CD4-positive, alpha-beta T cell treated with Interleukin-15 for 1 hour (primary cell): ENCODE measurements at regions not wholly inside any gene's neighbourhood (a gene's known extent, or its start where the extent isn't known, plus 50 kb on each side); places are given as distances from the start of the nearest gene placed in this dataset.

Experiments
- DNase-seq: peaks from one replicate; pipeline ENCODE4 v3.0.0-alpha.2; 2020

- no peak for DNase-seq
These were observed 164.2 kb upstream of the POU3F2 start for GRCh38 chr6:98670045-98670746.

- no peak for DNase-seq
These were observed 161.5 kb upstream of the POU3F2 start for GRCh38 chr6:98672681-98673475.

DNA sequence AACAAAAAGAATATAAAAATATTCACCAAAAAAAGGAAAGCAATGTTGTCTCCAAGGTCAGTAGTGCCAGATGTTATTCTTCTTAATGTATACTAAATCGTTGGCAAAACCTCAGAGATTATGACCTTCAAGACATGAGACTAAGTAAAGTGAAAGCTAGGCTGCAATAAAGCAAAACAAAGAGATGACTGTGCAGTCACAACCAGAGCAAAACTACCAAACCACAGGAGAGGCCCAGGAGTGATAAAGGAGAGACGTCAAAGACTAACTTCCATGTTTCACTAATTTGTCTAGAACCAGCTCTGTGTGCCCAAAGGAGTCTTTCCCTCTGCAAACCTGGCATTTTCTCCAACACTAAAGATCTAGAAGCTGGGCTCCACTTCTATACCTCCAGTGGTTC lies 155.9 kb upstream of the POU3F2 start:
- DNase-seq = no peak

DNA sequence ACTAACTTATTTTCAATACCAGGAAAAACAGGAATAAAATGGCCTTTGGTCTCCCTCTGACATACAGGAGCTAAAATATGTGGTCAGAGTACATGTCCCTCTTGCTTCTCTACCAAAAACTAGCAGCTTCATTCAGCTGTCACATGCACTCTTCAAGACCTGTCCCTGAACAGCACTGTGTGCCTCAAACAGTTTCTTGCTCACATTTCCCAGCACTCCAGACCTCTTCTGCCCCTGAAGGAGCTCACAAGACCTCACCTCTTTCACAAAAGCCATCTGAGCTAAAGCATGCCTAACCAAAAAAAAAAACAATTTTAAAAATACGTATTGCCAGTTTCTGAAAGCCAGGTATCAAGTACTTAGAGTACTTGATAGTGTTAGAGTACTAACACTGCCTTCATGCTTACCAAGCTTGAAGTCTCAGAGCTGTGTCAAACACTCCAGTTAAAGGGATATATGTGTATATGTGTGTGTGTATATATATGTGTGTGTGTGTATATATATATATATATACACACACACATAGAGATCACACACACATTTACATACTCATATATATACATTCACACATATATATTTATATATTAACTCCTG lies 148.3 kb upstream of the POU3F2 start:
- no peak for DNase-seq

DNA sequence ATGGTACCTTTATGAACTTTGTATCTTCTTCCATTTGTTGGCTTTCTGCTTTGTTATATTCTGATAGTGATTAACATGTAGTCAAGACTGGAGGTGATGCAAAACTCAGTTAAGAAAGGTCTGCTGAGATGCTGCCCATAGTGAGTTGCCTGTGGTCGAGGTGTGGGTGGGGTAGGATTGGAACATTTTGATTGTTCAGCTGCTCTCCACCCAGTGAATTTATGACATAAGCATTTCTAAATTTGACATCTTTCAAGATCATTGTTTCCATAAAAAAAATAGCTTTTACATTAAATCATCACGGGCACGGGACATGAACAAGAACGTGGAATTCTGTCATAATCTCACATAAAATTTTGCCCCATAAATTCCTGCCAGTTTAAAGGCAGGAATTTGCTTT lies 146.6 kb upstream of the POU3F2 start:
- DNase-seq = no peak

DNA sequence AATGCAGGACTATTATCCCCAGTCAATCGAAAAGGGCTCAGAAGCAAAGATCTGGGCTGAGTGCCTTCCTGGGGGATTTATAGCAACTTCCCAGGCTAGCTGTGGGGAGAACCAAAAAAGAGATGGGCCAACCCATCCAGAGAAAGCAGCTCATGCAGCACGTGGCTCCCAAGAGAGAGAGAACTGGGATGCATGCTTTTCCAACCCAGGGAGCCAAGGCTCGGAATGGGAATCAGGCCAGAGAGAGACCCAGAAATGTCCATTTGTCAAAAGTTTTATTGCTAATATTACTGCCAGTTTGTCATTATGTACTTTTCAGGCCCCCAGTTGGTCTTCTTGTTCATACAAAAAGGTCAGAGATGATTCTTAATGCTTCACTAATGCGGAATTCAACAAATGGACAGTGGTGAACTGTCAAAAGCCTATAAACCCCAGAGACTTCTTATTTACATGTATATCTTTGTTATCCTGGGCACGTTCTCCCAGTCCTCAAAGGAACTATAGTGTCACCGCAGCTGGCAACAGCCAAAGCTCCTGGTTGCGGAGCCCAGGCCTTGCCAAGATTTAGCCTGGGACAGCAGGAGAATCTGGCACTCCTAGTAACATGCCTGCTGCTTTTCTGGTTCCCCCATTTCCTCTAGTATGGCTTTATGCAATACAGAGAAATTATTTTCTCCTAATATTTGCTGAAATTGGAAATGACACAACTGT lies 139.1 kb upstream of the POU3F2 start:
- DNase-seq = no peak

DNA sequence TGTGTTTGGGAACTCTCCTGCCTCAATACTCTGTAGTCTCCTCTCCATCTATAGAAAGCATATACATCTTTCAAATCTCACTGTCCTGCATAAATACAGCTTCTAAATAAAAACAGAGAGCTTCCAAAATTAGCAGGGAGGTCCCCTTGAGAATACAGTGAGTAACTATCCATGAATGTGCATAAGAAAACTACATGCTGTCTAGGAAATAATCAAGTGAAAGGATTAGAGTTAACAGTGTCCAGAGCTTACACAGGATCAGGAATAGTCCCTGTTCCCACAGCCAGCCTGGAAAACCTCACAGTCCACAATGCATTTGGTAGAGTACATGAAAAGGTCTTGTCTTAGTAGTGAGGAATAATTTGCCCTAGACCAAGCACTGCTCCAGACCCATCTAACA lies 123.0 kb upstream of the POU3F2 start:
- DNase-seq = no peak

- no peak for DNase-seq
These were observed 118.0 kb upstream of the POU3F2 start for GRCh38 chr6:98716341-98716740.

GRCh38 chr6:98717322-98717877 lies 117.0 kb upstream of the POU3F2 start:
- no peak for DNase-seq

GRCh38 chr6:98717988-98718387 lies 116.4 kb upstream of the POU3F2 start:
- DNase-seq = no peak

- DNase-seq = no peak
These were observed 109.8 kb upstream of the POU3F2 start for GRCh38 chr6:98724537-98724936.

GRCh38 chr6:98747273-98747672 lies 87.1 kb upstream of the POU3F2 start:
- no peak for DNase-seq

- no peak for DNase-seq
These were observed 86.4 kb upstream of the POU3F2 start for GRCh38 chr6:98747960-98748359.

DNA sequence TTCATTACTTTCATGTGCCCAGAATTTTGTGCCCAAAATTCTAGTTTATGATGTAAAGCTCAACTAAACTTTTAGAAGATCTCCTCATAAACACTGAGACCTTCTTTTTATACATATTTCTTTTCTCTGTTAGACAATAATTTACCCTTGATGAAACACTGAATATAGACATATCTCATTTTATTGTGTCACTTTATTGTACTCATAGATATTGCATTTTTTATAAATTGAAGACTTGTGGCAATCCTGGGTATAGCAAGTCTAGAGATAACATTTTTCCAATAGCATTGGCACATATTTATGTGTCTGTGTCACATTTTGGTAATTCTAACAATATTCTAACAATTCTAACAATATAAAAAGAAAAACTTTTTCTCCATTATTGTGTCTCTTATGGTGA lies 74.9 kb upstream of the POU3F2 start:
- no peak for DNase-seq

DNA sequence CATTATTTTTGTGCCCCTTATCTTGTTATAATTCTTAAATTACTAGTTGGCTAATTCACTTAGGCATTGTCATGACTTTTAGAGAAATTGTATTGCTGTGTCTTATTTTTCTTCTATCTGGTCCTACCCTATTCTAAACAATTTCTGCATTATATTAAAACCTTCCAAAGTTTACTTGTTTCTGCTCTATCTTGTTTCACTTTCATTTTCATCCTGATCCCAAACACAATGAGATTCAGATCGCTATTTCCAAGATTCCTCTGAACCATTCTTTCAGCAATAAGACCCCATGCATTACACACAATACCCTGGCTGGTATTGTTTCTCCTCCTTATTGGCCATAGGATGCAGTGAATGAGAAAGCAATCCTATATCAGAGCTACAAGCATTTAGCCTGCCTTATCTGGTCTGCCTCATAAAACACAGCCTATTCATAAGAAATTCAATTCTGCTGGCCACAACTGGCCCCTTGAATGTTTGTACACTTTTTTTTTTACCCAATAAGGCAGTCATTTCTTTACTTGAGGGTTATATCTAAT lies 69.9 kb upstream of the POU3F2 start:
- DNase-seq = no peak

DNA sequence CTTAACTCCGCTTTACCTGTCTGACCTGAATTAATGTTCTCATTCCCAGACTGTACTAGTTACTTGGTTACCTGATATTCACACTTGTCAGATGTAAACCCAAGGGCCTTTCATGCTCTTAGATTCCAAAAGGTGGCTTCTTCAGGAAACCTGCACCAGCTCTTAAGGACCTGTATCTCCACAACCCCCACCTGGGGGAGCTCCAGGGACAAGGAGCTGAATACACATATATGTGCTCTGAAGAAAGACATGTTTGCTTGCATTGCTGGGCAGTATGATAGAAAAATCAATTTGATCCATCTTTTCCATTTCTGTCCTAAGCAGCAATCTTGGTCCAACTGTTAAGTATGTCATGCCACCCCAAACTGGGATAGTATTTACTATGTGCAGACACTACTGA lies 64.8 kb upstream of the POU3F2 start:
- DNase-seq = no peak

- DNase-seq = no peak
These were observed 59.2 kb upstream of the POU3F2 start for GRCh38 chr6:98775205-98775604.

DNA sequence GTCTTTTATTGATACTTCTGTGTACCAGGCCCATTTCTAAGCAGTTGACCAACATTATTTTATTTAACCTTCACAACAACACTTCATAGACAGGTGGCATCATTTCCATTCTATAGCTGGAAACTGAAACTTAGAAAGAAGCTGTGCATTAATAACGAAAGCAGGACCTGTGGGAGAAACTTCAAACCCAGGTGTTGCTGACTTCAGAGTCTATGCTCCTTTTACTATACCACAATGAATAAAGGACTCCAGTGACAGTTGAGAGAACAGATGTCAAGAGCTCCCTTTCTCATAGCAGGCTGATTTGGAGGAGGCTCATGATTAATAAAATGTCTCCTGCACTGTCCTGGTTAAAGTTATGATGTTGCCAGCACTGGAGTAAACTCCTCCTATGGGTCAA lies 56.6 kb upstream of the POU3F2 start:
- DNase-seq = no peak

- no peak for DNase-seq
These were observed 54.8 kb upstream of the POU3F2 start for GRCh38 chr6:98779618-98780017.

DNA sequence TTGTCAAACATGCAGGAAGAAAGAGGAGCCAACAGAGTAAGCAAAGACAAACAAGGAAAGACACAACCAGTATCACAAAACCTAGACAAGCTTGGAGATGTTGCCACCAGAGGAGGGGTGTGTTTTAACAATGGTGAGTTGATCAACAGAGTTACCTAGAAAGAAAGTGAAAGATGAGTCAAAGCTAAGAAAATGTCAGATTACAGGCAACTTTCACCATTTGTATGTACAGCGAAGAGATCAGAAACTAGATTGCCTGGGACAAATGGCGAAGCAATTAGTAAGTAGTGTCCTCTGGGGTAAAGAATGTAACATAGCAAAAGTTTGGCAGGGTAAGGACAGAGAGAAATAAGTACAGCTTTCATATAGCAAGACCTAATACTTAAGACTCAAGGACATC lies 51.6 kb upstream of the POU3F2 start:
- DNase-seq = no peak

DNA sequence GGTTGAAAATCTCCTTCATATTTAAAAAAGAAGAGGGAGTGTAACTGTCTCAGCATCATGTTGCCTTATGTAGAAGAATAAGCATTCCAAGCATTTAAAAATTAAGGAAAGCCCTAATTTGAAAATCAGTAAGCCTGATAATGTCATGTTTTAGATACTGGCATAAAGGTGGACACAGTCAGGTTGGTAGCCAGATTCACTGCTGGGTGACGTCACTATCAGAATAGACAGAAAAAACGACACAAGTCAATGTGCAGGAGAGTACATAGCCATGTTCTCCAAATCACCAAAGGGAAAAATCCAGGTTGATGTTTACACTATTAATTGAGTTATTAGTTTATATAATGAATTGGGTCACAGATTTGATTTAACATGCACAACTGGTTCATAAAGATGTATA lies 50.8 kb upstream of the POU3F2 start:
- DNase-seq = no peak
